ENCODE measurements at regions not wholly inside any gene's neighbourhood (a gene's known extent, or its start where the extent isn't known, plus 50 kb on each side); places are given as distances from the start of the nearest gene placed in this dataset.

DNA sequence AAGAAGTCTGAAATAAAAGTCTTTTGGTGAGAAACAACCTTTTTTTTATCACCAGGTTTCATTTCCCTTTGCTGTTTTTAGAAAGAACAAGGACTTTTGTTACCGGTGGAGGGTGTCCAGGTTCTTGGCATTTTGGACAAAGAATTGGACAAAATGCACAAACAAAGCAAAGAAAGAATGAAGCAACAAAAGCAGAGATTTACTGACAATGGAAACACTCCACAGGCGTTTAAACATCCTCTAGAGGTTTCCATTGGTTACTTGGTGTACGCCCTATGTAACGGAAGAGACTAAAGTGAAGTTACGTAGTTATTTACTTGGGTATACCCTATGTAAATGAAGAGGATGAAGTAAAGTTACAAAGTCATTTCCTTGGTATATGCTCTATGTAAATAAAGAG, 1487.0 kb downstream of the LRRC4C start:
- Histone ChIP-seq H3K9me3 (peaks cover 0 to 6% (median 0%) of the 10 kb centered on the region in 4 donors), H3K27ac (no peak overlapping the region), H3K4me1 (no peaks in the 10 kb centered on the region), H3K27me3 (no peaks in the 10 kb centered on the region), H3K36me3 (no peaks in the 10 kb centered on the region), H3K4me3 (no peak overlapping the region)
- WGBS, 5 donors = 68 to 89% (median 84%) methylated on average over 5 of the region's 5 CpGs
- TF ChIP-seq POLR2AphosphoS5 (IDR thresholded peaks at IDR 0.05) = no peak
- TF ChIP-seq, protein P1, sequence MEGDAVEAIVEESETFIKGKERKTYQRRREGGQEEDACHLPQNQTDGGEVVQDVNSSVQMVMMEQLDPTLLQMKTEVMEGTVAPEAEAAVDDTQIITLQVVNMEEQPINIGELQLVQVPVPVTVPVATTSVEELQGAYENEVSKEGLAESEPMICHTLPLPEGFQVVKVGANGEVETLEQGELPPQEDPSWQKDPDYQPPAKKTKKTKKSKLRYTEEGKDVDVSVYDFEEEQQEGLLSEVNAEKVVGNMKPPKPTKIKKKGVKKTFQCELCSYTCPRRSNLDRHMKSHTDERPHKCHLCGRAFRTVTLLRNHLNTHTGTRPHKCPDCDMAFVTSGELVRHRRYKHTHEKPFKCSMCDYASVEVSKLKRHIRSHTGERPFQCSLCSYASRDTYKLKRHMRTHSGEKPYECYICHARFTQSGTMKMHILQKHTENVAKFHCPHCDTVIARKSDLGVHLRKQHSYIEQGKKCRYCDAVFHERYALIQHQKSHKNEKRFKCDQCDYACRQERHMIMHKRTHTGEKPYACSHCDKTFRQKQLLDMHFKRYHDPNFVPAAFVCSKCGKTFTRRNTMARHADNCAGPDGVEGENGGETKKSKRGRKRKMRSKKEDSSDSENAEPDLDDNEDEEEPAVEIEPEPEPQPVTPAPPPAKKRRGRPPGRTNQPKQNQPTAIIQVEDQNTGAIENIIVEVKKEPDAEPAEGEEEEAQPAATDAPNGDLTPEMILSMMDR (IDR thresholded peaks at IDR 0.05) = no peak
- no peak for TF ChIP-seq POLR2A (IDR thresholded peaks at IDR 0.05)
- no peak for TF ChIP-seq EP300 (IDR thresholded peaks at IDR 0.05)
- intact Hi-C loops (cut with DNase I; ENCODE audit: low total_unique reads) = no loop called here
- no peak for DNase-seq

- 87 to 92% (median 92%) methylated on average over 3 of the region's 3 CpGs for WGBS, 5 donors
- Histone ChIP-seq H3K4me3 (no peak overlapping the region), H3K4me1 (no peaks in the 10 kb centered on the region), H3K9me3 (peaks cover 0 to 6% (median 0%) of the 10 kb centered on the region in 4 donors), H3K36me3 (no peaks in the 10 kb centered on the region), H3K27ac (no peak overlapping the region), H3K27me3 (no peaks in the 10 kb centered on the region)
- TF ChIP-seq POLR2A (IDR thresholded peaks at IDR 0.05) (no peak), EP300 (IDR thresholded peaks at IDR 0.05) (no peak)
- TF ChIP-seq, protein P1 (IDR thresholded peaks at IDR 0.05) = no peak
- intact Hi-C loops (cut with DNase I; ENCODE audit: low total_unique reads) = no loop called here
- DNase-seq = no peak
Observed at GRCh38 chr11:39971938-39972337, 1487.5 kb downstream of the LRRC4C start.

- DNase-seq = no peak
- Histone ChIP-seq H3K4me3 (no peak overlapping the region), H3K4me1 (no peaks in the 10 kb centered on the region), H3K9me3 (peaks cover 0 to 6% (median 0%) of the 10 kb centered on the region in 4 donors), H3K36me3 (no peaks in the 10 kb centered on the region), H3K27ac (no peak overlapping the region), H3K27me3 (no peaks in the 10 kb centered on the region)
- 84 to 91% (median 86%) methylated on average over 5 of the region's 5 CpGs for WGBS, 5 donors
- TF ChIP-seq POLR2A (IDR thresholded peaks at IDR 0.05) (no peak), POLR2AphosphoS5 (IDR thresholded peaks at IDR 0.05) (no peak), EP300 (IDR thresholded peaks at IDR 0.05) (no peak)
- TF ChIP-seq, protein P1 (IDR thresholded peaks at IDR 0.05) = no peak
- intact Hi-C loops (cut with DNase I; ENCODE audit: low total_unique reads) = no loop called here
Observed at GRCh38 chr11:39968071-39968470, 1491.4 kb downstream of the LRRC4C start.

DNA sequence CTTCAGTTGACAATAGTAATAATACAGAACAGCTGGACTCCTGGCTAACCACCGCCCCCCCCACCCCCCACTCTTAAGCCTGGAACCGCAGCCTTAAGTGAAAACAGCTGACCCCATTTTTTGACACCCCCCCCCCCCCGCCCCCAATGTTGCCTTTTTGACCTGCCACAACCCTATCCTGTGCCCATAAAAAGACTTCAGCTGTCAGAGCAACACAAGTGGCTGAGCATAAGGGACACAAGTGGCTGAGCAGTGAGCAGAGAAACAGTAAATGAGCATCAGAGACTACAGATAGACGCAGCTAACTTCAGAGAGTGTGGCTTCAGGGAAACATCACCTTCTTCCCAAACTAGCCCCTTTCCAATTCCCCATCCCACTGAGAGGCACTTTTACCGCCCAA, 1493.8 kb downstream of the LRRC4C start:
- Histone ChIP-seq H3K27ac (no peak overlapping the region), H3K4me3 (no peak overlapping the region), H3K27me3 (no peaks in the 10 kb centered on the region), H3K4me1 (no peaks in the 10 kb centered on the region), H3K9me3 (peaks cover 0 to 6% (median 0%) of the 10 kb centered on the region in 4 donors), H3K36me3 (no peaks in the 10 kb centered on the region)
- no peak for DNase-seq
- TF ChIP-seq, protein P1 (IDR thresholded peaks at IDR 0.05) = no peak
- no peak for TF ChIP-seq POLR2A (IDR thresholded peaks at IDR 0.05)
- no peak for TF ChIP-seq EP300 (IDR thresholded peaks at IDR 0.05)
- no peak for TF ChIP-seq POLR2AphosphoS5 (IDR thresholded peaks at IDR 0.05)
- 66 to 80% (median 73%) methylated on average over 4 to 5 of the region's 5 CpGs for WGBS, 5 donors
- intact Hi-C loops (cut with DNase I; ENCODE audit: low total_unique reads) = no loop called here

Data from stomach (tissue), 8 donors.